ENCODE measurements at regions not wholly inside any gene's neighbourhood (a gene's known extent, or its start where the extent isn't known, plus 50 kb on each side); places are given as distances from the start of the nearest gene placed in this dataset.
"Not testable (repeated sequence)": the region's sequence is repeated elsewhere in the genome, so short reads cannot be mapped to it uniquely, and the experiment has no call there.

DNA sequence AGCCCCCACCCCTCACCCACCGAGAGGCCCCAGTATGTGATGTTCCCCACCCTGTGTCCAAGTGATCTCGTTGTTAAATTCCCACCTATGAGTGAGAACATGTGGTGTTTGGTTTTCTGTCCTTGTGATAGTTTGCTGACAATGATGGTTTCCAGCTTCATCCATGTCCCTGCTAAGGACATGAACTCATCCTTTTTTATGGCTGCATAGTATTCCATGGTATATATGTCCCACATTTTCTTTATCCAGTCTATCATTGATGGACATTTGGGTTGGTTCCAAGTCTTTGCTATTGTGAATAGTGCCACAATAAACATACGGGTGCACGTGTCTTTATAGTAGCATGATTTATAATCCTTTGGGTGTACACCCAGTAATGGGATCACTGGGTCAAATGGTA is 79.2 kb downstream of the PXDC1 start:
- not testable (repeated sequence) for DNase-seq (ENCODE audit: low read depth)

DNA sequence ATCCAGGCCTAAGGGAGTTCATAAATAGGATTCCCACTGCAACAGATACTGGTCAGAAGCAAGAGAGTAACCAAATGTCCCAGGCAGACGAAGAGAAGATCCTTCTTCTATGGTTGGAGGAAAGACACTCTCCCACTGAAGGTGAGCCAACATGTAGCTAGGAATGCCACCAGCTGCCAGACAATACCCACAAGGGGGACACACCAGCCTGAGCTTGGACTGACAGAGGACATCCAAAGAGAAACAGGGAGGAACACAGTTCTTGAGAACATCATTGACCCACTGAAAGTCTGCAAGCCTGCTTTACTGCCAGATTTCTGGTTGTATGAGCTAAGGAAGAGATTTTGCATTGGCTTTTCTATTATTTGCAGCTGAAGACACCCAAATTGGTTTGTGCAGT is 80.1 kb downstream of the PXDC1 start:
- no peak for DNase-seq (ENCODE audit: low read depth)

DNA sequence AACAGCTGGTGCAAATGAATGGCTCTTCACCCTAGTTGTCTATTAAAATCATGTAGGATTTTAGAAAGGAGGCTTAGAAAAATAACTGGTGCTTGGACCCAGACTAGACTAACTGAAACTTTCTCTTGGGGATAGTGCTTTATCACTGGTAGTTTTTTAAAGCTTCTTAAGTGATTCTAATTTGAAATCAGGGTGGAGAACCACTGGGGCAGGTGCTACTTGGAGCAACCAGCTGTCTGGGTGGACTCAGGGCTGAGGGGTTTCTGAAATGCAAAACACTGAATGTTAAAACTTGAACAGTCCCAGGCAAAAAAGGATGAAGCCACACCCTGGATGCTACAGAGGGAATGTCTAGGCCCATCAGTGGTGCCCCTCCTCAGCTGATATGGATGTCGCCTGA is 81.2 kb downstream of the PXDC1 start:
- no peak for DNase-seq (ENCODE audit: low read depth)

DNA sequence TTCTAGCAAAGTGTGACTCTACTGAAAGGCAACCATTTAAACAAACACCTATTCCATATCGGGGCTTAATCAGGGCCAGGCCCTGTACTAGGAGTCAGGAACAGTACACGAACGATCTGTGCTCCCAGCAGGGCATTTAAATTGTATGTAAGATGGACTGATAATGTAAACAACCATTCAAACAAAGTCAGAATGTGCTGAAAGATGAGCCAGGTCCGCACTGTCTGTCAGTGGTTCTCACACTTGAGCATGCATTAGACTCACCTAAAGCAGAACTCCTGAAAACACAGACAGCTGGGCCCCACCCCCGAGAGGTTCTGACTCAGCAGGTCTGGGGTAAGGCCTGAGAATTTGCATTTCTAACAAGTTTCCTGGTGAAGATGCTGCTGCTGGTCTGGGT is 81.6 kb downstream of the PXDC1 start:
- DNase-seq (ENCODE audit: low read depth), result no peak

DNA sequence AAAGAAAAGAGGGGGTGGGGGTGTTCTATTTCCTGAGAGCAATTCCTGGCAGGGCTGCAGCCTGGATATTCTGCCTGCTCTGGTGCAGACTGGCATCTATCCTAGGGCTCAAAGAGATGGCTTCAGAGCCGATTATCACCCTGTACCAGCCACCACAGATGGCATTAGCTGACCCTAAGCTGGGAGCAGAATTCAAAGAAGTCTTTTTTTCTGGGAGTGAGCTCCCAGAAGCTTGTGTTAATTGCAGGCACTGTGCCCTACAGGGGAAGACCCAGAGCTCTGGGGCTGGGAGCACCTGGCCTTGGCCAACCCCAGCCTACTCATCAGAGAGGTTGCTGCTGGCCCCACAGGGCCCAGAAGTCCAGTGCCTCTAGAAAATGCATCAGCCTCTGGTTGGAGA is 85.9 kb downstream of the PXDC1 start:
- DNase-seq (ENCODE audit: low read depth), result no peak

DNA sequence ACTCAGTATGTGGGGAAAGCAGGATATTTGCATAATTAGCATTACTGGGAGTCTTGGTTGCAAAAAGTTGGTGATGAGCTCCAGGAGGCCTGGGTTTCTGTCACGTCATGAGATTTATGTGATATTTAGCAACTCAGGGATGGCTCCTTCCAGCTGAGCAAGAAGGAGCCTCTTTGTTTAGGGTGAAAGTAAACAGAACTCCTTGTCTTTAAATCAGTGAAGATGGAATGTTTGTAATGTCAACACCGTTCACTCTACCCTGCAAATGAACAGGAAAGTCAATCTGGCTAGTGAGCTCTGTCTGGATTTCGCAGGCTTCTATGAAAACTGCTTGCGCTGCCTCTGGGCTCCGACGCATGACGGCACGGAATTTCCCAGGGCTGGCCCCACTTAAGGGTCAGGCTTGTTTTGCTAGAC is 86.9 kb downstream of the PXDC1 start:
- no peak for DNase-seq (ENCODE audit: low read depth)

DNA sequence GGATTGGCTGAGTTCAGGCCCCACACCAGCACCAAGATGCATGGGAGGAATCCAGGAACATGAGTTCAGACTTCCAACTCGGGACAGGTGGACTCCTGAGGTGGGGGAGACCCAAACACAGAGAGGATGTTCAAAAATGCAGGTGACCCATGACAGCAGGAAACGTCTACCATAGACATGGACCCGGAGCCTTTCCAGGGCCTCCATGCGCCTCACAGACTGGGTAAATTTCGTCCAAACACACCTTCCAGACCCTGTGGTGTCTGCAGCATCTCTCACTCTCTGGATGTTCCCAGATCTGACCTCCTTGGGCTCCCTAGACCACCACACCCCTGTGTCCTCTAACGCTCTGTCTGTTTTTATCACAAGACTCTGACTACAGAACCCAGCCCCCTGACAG is 87.7 kb downstream of the PXDC1 start:
- DNase-seq (ENCODE audit: low read depth), result no peak

DNA sequence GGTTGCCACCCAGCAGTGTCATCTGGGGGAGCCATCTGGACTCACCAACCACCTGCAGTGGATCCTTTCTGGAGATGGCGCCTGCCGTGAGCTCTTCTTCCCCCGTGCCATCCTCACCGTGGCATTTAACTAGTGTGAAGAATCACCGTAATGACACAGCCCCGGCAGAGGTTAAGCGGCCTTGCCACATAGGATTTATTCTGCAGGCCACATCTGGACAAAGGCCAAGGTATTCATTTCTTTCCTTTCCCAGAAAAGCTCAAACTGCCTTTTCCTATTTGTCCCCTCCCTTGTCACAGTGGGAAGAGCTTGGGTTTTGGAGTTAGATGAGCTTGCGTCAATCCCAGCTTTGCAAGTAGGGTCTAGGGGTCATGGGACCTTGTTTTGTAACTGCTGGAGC is 88.4 kb downstream of the PXDC1 start:
- DNase-seq (ENCODE audit: low read depth), result no peak

DNA sequence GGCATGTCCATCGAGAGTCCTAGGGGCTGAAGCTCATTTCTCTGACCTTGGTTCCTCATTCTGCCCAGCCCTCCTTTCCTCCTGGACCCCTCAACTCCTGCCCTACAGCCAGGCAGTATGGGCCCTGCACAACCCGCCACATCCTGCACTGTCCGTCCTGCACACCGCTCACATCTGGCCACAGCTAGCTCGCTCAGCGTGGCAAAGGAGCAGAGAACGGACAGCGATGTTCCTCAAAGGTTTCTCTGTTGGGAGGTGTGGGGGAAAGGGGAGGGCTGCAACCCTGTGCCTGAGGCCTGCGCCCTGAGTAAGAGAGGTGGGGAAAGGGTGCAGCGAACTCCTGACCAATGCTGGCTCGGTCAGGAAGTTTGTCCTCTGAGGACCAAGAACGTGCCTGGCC is 90.1 kb downstream of the PXDC1 start:
- DNase-seq (ENCODE audit: low read depth), result no peak

DNA sequence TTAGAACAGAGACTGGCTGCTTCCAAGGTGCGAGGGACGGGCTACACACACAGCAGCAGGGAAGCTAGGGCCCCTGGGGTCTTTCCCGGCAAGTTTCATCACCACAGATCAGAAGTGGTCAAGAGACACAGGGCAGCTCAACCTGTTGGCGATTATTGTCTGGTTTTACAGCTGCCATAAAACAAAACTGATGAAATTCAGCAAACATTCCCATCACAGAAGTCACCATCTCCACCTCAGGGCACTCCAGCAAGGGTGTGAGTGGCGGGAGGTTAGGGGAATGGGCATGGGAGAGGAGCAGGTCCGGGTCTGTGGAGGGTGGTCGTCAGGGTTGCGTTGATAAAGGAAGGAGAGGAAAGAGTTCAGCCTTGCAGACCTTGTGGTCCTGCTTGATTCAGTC is 91.0 kb downstream of the PXDC1 start:
- no peak for DNase-seq (ENCODE audit: low read depth)

DNA sequence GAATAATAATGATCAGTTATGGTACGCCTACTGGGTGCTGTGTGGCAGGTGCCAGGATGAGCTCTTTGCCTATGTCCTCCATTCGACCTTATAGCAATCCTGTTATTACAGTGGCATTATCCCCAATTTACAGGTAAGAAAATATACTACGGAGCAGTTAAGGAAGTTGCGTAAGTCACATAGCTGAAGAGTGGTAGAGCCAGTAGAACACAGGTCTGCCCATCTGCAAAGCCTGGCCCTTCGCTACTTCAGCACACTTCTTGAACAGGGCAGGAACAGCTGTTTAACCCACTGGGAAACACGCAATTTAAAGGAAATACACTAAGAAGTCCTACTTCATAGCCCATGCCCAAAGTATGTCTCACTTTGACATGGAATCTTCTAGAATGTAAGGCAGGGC is 91.8 kb downstream of the PXDC1 start:
- no peak for DNase-seq (ENCODE audit: low read depth)

DNA sequence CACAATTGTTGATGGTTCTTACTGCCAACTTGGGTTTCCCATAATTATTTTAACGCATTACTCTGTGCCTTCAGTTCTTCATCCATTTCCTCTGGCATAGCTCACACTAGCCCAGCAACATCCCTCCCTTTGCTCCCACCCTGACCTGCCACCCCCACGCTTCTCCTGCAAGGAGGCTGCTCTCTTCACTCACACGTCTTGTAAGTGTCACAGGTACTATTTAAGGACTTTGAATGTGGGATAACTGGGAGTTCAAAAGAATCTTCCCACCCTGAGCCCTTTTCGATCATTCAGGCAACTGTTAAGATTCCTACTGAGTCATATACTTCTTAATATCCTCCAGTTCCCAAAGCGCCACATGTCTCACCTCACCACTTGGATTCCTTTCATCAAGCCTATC is 95.4 kb downstream of the PXDC1 start:
- DNase-seq (ENCODE audit: low read depth), result no peak

DNA sequence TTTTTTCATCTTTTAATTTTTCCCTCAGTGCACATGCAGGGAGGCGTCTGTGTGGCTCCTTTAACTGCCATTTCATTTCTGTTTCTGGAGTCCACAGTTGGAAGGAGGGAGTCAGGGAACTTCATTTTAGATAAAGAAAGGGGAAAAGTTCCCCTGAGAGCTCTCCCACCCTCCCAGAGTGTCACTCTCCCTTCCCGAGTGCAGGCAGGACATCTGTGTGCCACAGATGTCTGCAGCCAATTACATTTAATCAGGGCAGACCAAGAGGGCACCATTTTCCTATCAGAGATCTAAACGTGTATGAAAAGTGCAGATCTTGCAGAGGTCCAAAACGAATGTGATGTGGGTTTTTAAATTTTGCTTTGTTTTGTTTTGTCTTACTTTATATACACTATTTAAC is 96.6 kb downstream of the PXDC1 start:
- DNase-seq (ENCODE audit: low read depth), result no peak

DNA sequence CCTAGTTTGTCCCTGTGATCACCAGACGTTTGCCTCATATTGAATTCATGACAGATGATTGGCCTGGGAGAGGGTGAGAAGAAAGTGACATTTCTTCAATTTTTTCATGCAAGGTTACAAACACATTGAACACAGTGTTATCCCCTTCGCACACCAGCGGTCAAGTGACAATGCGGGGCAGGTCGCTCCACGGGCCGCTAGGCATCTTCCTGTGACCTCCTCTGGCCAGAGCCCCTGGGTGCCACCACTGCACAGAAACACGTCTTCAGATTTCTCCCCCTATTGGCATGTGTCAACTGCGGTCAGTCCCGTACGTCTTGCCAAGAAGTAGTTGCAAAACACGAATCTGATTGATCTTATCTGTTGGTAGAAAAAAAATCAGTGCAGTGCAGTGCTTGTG is 97.1 kb downstream of the PXDC1 start:
- DNase-seq (ENCODE audit: low read depth), result no peak

DNA sequence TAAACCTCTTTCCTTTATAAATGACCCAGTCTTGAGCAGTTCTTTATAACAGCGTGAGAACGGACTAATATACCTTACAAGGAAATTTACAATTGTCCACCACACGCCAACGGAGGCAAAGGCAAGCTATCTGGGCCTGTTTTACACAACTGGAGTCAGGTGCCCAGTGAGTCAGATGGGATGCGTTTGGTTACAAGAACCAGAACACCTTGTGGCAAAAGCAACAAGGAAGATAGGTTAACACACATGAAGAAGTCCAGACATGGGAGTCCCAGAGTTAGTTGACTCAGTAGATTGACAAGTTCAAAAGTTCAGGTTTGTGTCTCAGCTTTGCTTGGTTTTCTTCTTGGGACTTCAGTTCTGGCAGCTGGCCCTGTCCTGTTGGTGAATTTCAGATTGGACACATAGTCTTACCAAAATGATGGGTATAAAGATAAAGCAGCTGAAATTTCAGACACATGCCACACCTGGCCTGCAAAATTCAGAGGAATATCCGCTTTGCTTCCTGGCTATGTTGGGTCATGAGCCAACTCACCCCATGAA is 97.9 kb downstream of the PXDC1 start:
- no peak for DNase-seq (ENCODE audit: low read depth)

DNA sequence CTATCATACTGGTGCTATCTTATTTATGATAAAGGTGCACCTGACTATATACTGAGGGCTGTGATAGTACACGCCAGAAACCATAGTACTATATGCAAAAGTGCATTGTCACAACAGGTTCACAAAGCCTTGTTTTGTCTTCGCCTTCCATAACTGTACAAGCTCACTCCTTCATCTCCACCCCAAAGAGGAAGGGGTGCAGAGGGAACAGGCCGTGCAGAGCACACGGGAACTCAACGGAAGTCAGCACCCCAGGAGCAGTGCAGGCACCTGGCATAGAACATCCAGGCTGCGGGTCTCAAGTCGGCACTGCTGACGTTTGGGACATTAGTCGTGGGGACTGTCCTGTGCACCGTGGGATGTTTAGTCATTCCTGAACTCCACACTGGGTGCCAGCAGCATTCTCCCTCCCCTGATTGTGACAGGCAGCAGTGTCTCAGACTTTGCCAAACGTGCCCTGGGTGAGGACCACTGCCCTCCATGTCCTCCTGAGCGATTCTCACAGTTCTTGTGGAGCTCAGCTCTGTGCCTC is 99.7 kb downstream of the PXDC1 start:
- DNase-seq (ENCODE audit: low read depth), result no peak

DNA sequence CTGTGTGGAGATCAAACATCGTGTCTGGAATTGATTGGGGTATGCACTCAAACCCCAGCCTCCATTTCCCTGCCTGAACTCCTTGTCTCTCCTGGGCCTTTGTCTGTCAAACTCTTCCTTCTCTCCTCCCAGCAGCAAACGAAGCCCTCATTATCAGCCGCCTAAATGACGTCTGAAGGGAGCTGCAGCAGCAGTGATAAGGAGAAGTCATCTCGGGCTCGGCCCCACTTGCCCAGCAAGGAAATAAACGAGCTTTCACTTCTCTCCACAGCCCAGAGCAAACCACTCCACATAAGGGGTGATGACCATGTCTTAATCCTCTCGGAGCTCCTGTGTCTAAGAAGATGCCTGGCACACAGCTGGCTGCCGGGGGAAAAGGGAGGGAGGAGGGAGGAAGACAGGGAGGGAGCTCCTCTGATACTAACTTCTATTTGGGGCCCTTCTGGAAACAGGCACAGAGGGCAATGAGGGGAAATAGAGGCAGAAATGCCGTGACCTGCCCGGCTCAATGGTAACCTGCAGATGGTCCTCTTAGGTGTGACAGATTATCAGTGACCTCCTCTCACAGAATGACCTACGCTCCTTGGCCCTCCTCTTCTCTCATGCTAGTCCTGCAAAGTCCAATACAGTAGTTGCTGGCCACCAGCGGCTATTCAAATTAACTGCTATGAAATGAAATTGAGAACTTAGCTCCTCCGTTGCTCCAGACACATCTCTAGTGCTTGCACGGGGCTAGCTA is 100.4 kb downstream of the PXDC1 start:
- DNase-seq (ENCODE audit: low read depth), result no peak

DNA sequence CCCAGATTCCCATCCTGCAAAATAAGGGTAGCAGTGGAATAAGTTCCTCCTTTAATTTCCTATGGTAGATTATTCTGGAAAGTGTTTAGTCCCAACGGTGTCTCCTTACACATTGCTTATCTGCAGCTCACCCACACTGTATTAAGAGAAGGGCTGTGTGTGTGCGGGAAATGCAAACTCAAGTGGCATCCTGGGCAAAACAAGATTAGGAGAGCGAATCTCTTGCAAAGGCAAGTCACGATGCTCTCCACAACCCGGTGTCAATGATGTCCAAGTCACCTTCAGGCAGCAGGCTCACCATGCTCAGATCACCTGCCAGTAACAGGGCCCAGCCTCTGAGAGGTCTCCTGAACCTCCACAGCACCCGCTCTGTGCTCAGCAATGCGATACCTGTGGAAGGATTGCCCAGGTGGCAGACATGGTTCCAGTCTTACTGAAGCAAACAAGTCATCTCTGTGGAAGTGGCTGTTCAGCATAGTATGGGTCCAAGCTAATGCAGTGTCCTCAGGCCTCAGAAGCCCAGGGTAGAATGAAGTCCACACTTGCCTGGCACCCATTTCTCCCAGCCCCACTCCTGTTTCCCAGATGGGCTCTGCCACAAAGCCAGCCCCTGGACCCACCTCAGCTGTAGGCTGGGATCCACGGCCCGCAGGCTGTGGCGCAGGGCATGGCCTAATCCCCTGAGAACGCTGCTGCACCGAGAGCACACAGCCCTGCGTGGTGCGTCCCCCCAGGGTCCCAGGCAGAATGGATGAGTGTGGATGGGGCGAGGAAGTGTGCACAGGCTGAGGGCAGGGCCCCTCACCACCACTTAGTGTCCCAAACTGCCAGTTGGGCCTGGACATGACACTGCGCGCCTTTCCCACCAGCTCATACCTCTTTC is 101.2 kb downstream of the PXDC1 start:
- DNase-seq (ENCODE audit: low read depth), result no peak

DNA sequence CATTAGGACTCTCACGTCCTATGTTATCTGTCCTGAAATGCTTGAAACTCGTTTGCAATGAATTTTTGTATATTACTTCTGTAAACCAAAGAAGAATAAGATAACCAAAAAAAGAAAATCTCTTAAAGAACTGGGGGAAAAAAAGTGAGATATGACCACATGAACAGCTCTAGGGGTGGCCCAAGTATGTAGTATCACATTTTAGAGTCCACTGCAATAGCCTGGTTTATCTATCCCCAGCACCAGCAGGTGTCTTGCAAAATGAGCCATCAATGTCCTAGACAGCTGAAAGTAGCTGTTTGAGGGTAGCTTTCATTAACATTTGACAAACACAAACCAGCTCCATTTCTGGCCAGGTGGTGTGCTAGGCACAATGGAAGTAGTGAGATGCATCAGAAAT is 102.8 kb downstream of the PXDC1 start:
- no peak for DNase-seq (ENCODE audit: low read depth)

DNA sequence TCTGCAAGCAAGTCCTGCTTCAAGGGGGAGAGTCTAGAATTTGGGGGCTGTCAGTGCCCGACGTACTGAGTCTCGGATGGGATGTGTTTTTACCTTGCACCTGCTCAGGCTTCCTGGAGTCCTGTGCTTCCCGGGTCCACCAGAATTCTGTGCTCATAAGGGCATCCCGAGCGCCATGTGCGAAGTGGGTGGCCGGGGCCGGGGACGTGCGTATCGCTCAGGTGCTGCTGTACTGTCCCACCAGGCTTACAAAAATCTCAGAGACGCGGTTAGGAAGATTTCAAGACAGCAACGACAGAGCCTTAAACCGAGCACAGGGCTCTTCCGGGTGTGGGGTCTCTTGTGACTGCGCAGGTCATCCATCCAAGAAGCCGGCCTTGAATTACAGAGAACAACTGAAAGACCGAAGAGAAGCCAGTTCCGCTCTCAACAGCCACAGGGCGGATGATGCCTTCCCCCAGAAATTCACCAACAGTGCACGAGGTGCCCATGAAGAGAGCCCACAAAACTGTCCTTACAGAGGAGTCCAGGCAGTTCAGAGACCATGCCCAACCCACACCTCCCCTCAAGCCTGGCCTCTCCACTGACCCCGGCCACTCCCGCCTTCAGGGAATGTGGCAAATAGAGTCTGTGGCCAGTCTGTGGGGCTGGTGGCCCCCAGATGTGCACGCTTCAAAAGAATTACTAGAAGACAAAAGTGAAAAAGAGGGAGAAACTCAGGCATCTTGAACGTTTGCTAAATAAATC is 104.7 kb downstream of the PXDC1 start:
- DNase-seq (ENCODE audit: low read depth), result no peak

DNA sequence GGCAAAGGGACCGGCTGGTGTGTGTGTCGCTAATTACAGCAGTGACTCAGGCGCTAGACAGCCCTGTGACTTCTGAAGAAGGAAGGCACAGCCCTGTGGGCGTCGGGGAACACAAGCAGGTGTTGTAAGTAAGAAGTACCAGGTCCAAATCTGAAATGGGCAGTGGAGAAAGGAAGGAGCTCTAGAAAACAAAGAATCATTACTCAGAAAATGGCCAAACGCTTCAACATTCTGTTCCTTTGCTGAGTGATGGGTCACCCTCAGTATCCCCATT is 106.8 kb downstream of the PXDC1 start:
- no peak for DNase-seq (ENCODE audit: low read depth)

DNA sequence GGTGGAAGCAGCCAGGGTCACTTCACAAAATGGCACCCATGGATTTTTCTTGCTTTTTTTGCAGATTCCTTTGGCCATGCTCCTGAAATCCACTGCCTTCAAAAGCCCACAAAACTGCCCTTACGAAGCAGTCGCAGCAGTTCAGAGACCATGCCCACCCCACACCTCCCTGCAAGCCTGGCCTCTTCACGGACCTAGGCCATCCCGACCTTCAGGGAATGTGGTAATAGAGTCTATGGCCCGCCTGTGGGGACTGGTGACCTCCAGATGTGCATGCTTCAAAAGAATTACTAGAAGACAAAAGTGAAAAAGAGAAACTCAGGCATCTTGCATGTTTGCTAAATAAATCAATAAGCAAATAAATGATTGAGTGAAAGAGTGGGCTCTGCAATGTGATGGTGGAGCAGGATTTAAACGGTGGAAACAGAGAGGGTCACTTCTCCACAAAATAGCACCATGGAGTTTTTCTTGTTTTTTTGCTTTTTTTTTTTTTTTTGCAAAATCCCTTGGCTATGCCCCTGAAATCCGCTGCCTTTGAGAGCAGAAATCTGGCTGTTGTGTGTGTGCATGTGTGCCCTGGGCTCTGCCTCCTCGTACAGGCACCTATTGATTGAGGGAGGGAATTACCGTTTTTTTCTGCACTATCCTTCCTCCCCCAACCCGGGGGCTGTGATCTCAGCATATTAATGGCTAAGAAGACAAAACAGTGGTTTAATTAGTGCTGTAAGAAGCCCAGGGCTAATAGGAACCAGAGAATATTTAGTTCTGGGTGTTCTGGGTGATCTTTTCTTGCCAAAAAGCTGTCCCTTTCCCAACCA is 107.4 kb downstream of the PXDC1 start:
- DNase-seq (ENCODE audit: low read depth), result no peak
